B cell (primary cell): ENCODE measurements at regions not wholly inside any gene's neighbourhood (a gene's known extent, or its start where the extent isn't known, plus 50 kb on each side); places are given as distances from the start of the nearest gene placed in this dataset.

Source experiments
- EZH2 ChIP-seq: IDR thresholded peaks from 2 replicates; pipeline ENCODE4 v1.6.1; 2012; ENCODE audit warnings: borderline replicate concordance, low read depth, mild to moderate bottlenecking, moderate library complexity, low read length; ENCODE audit not compliant: insufficient read depth, poor library complexity, severe bottlenecking
- TF ChIP-seq, protein P1 (sequence below): fragments of 200-600 bp; IDR thresholded peaks from one replicate; pipeline ENCODE4 v1.8.0; 2022; ENCODE audit warnings: antibody characterized with exemption, mild to moderate bottlenecking

GRCh38 chr10:130801276-130801675, 510.2 kb downstream of the TCERG1L start:
- TF ChIP-seq EZH2, result no peak
- TF ChIP-seq, protein P1, sequence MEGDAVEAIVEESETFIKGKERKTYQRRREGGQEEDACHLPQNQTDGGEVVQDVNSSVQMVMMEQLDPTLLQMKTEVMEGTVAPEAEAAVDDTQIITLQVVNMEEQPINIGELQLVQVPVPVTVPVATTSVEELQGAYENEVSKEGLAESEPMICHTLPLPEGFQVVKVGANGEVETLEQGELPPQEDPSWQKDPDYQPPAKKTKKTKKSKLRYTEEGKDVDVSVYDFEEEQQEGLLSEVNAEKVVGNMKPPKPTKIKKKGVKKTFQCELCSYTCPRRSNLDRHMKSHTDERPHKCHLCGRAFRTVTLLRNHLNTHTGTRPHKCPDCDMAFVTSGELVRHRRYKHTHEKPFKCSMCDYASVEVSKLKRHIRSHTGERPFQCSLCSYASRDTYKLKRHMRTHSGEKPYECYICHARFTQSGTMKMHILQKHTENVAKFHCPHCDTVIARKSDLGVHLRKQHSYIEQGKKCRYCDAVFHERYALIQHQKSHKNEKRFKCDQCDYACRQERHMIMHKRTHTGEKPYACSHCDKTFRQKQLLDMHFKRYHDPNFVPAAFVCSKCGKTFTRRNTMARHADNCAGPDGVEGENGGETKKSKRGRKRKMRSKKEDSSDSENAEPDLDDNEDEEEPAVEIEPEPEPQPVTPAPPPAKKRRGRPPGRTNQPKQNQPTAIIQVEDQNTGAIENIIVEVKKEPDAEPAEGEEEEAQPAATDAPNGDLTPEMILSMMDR, result no peak
